GM19372 (cell line): ENCODE measurements at regions not wholly inside any gene's neighbourhood (a gene's known extent, or its start where the extent isn't known, plus 50 kb on each side); places are given as distances from the start of the nearest gene placed in this dataset.
"Not testable (repeated sequence)": the region's sequence is repeated elsewhere in the genome, so short reads cannot be mapped to it uniquely, and the experiment has no call there.

ENCODE experiments used
- ATAC-seq: cut with Tn5 transposase; IDR thresholded peaks from one replicate; pipeline ENCODE4 v1.9.1; 2021; ENCODE audit warnings: mild to moderate bottlenecking, low read depth, moderate library complexity; ENCODE audit not compliant: unreplicated experiment

DNA sequence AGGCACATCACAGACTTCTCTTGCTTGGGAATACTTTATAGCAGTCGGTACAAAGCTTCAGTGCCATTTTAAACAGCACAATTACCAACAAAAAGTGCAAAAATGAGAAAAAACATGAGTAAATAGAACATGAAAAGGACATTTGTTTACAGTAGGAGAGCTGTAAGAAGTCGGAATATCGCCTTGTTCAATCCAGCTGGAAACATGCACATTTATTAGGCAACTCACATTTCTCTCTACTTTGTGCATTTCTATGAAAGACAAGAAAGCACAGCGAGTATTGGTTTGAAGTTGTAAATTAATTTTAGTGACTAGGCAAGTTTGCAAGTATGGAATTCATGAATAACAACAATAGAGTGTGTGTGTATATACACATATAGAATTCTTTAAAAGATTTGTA, 484.7 kb downstream of the DACH1 start:
- ATAC-seq = no peak

DNA sequence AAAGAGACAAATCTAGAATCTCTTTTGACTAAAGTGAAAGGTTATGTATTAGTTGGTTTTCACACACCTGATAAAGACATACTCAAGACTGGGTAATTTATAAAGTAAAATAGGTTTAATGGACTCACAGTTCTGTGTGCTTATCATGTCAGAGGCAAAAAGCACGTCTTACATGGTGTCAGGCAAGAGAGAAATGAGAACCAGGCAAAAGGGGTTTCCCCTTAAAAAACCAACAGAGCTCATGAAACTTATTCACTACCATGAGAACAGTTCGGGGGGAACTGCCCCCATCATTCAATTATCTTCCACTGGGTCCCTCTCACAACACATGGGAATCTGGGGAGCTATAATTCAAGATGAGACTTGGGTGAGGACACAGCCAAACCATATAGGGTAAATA, 486.8 kb downstream of the DACH1 start:
- ATAC-seq = no peak

DNA sequence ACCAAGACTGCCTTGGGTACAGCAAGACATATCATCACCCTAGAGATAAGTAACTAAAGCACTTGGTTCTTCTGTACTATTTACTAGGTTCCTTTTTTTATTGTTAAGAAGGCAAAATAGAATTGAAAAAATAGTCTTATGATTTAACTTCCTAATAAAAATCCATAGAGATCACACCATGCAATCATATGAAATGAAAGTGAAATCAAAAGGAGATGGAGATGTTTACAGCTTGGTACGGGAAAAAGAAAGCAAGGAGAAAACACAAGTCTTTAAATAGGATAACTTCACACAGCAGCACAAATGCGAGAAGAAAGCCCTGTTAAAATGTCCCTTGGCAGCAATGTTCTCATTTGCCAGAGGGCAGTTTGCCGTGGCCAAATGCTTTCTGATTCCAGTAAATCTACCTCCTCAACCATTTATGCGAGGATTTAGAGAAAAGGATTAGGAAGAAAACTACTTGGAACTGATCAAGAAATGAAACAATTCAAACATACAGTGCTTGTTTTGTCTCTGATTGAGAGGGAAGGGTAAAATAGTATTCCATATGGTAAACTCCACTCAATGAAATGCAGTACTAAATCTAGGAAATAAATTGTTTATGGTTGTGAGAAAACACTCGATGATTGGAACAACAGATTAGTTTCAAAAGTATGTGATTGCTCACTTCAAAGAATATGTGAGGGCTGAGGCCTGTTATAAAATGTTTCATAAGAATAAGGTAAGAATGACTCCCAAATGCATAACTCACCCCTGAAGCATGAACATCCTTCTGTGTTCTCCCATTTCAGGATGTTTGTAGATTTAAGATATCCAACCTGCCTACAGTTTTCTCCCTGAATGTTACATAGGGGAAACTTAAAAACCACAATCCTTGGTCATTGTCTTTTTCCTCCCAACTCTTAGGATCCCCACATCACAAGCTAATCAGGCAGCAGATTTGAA, 487.8 kb downstream of the DACH1 start:
- no peak for ATAC-seq

DNA sequence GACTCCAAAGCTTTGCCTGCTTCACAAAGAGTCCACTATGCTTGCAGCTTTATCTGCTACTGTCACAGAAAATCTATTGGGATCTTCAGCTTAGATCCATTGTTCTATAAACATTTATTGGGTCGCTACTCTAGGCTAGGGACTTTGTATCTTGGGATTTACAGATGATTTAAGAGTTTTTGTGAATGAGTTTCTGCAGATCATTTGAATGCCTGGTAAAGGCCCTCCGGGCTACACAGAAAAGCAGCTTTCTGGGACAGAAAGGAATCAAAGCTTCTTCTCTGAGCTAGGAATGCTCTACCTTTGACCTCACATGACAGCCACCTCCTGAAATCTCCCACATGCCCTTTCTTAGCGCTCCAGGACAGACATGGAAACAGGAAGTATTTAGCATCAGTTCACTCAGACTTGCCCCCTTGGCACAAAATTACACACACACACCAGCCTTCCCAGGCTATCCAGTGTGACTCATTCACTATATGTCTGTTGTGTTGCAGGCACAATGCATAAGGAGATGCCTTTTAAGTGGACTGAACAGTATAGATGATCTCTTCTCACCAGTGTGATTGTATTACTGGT, 492.4 kb downstream of the DACH1 start:
- no peak for ATAC-seq

DNA sequence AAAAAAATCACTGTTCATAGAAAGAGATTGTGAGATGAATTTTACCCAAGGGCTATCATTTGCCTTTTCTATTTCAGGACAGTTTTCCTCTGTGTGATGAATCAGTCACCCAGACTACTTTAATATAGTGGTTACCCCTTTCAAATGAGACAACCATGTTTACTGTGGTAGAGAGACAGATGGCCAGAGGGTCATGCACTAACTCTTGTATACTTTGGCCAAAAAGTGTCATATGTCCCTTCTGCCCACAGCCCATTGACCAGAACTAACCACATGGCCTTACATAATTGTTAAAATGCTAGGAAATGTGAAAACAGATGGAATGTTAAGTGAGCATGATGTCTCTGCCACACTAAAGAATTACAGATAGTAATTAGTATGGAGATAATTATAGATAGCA, 498.7 kb downstream of the DACH1 start:
- no peak for ATAC-seq

DNA sequence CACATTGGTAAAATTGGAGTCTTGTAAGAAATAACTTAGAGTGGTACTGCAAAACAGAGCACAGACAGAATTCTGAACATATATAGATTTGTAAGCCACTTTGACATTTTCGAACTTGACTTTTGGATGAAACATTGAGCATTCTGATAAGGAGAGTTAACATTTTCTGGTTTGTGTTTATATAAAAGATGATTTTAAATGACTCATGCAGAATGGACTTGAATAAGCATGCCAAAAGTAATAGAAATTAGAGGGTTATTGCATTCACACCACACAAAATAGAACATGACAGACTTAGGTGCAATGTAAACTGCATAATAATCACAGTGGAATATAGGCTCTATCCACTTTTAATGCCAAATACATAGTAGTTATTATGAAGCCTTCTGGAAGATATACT, 507.0 kb downstream of the DACH1 start:
- ATAC-seq = no peak

DNA sequence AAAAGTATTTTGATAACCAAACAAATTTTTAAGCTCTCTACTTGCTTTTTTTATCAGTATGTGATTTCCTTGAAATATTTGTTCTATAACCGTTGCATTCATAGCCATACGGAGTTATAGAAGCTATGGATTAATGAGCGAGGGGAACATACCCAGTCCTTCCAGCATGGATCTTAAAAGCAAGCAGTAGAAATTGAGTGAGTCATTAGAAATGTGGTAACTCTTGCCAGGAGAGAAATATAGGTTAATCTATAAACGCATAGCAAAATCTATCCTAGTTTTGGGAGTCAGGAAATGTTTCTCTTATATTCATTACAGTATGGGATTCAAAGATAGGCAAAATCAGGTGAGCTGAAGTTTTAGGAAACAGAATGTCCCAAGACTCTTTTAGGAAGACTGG, 507.4 kb downstream of the DACH1 start:
- ATAC-seq = no peak

DNA sequence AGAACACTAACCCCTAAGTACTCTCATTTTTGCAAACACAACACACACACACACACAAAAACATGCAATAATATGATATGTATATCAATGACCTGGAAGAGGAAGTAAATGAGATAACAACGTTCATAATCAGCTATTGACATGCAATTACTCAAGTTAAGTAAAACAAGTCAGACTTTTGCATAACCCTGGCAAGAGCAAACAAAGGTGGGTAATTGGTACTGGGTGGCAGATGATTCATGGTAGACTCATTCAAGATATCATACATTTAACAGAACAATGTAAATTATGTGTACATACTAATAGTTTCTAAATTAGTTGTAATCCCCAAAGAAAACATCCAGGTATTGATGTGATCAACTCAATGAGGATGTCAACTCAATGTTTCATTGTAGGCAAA, 508.8 kb downstream of the DACH1 start:
- ATAC-seq = no peak

DNA sequence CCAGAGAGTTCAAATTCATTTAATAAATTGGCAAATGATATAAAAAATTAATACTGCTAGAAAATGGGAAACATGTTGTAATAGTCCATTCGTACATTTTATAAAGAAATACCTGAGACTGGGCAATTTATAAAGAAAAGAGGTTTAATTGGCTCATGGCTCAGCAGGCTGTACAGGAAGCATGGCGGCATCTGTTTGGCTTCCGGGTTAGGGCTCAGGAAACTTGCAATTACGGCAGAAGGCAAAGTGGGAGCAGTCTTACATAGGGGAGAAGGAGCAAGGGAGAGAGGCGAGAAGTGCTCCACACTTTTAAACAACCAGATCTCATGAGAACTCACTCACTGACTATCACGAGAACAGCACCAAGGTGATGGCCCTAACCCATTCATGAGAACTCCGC, 512.0 kb downstream of the DACH1 start:
- ATAC-seq = no peak

DNA sequence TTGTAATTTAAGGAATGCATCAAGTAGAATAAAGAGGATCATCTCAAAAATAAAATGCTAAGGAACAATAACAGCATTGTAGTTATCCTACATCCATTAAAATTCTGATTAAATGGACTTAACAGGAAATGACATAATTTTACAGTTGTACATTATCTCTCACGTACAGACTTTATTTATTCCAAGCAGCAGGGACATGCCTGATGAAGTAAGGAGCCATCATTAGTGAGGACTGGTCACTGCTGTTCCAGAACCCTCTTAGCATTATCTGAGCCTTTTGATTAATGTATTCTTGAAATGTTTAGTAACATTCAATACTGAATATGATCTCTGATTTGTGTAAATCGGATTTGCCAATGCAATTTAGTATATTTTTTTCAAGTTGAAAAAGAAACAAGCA, 516.1 kb downstream of the DACH1 start:
- no peak for ATAC-seq

DNA sequence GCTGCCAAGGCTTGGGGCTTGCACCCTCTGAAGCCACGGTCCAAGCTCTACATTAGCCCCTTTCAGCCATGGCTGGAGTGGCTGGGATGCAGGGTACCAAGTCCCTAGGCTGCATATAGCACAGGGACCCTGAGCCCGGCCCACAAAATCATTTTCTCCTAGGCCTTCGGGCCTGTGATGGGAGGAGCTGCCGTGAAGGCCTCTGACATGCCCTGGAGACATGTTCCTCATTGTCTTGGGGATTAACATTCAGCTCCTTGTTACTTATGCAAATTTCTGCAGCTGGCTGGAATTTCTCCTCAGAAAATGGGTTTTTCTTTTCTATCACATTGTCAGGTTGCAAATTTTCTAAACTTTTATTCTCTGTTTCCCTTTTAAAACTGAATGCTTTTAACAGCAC, 521.1 kb downstream of the DACH1 start:
- not testable (repeated sequence) for ATAC-seq

DNA sequence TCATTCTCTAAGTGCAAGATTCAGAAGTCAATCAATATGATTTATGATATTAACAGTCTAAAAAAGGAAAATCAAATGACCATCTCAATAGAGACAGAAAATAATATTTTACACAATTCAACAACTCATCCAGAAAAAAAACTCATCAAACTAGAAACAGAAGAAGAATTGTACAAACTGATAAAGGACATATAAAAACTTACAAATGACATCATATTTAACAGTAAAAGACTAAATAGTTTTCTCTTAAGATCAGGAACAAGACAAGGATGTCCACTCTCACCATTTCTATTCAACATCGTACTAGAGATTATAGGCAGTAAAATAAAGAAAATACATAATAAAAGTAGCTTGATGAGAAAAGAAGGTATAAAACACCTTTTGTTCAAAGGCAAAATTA, 527.3 kb downstream of the DACH1 start:
- ATAC-seq = no peak

DNA sequence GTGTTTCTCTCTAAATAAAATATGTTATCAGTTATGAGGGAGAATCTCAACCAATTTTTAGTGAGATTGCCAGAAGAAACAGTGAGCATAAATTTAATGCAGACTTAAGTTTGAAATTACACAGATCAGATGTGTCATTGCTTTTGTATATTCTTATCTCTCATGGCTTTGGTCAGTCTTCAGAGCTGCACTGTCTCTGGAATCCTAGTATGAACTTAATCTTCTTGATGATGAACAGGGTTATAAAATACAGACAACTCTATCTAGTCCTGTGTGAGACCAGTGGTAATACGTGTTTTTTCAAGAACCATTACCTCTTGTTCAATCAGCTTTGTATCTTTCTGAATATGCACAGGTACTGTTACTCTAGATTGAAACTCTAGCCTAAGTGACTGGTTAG, 528.0 kb downstream of the DACH1 start:
- no peak for ATAC-seq

DNA sequence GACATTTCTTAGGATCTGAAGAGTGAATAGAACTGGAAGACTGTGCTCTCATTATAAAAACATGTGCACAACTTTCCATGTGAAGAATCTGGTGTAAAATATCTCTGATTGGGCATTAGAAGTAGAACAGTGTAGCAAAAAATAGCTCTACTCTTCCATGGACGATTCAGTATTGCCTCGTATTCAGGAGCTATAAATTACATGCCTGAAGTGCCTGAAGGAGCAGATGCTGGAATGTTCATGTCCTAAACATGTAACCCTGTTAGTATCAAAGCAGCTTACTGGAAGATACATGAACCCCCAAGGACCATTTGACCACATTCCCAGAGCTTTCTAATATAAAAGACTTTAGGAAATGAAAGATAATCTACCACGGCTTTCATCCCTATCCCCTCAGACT, 528.9 kb downstream of the DACH1 start:
- ATAC-seq = no peak

DNA sequence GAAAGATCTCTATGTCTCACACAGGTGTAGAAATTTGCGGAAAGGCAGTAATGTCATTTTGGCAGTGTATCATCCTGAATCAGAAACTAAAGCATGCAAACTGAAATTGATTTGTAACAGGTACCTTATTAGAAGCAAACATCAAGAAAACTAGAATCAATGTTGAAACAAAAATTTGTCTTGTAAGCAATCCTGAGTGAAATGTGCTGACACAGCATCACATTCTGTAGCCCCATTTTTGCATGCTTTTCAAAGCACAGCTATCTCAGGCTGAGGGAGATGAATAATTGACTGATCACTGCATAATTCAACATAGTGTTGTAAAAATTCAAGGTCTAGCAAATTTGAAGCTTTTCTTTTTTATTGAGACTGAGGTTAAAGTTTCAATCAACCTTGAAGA, 539.7 kb downstream of the DACH1 start:
- no peak for ATAC-seq

DNA sequence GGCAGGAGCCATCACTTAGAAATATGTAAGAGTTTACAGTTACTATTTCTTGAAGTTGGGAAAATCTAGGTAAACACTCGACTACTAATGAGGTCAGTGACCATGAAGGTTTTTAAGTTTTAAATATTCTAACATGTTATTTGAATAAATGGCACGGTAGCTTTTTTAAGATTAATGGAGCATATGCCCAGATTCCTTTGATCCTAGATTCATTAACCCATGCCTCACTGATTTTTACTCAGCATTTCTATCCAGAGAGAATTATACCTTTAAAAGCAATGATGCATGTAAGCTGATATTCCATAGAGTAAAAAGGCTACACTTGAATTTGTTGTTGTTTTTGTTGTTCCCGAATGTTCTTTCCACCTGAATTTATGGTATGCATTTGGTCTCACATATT, 541.4 kb downstream of the DACH1 start:
- ATAC-seq = no peak

DNA sequence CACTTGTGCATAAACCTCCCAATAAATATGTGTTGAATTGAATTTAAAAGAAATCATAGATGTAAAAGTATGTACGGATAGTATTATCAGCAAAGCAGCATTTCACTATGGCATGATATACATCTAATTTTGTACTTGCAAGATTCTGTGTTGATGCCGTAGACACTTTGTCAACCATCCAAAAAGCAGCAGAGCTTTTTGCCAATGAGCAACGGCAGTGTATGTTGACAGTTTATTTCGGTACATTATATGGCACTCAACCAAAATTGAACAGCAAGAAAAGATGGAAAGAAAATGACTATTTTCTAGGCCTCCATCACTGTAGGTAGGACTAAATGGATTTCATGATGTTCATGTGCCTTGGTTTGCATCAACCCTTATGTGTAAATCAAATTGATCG, 543.7 kb downstream of the DACH1 start:
- ATAC-seq = no peak

DNA sequence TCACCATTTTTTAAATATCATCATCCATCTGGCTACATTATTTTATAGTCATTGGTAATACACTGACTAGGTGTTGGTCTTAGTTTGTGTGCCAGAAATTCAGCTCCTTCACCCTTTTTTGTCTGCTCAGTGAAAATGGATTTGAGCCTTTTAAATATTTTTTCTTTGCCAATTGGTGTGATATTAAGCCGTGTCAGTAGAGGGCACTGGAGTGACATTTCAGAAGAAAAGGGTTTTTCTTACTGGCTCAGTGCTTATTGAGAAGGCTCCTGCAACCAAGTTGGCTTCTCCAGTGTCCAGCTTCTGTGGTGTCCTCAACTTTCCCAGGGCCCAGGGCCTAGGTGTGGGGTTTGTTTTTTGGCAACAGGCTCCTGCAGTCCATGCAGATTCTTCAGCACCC, 546.6 kb downstream of the DACH1 start:
- no peak for ATAC-seq

DNA sequence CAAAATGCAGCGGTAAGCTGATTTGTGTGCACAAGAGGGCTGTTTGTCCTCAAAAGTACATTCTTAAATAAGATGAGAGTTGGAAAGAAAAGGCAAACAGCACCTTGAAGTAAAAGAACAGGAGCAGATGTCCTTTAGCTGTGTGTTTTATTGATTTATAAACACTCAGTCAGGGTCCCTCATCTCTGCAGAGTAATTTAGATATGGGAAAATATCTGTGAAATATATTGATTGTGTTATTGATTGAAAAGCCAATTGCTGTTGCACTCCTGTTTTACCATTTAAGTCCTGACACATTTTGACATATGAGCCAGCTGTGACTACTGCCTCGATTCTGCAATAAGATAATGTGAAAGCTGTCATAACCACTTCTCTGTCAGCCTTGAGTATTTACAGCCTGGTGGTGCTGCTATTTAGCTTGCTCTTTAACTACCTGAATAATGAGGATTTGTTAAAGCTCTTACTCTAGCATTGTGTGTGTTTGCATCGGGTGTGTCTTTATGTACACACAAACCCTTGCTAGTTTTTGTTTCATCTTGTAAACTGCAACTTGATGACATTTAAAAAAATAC, 550.1 kb downstream of the DACH1 start:
- no peak for ATAC-seq

DNA sequence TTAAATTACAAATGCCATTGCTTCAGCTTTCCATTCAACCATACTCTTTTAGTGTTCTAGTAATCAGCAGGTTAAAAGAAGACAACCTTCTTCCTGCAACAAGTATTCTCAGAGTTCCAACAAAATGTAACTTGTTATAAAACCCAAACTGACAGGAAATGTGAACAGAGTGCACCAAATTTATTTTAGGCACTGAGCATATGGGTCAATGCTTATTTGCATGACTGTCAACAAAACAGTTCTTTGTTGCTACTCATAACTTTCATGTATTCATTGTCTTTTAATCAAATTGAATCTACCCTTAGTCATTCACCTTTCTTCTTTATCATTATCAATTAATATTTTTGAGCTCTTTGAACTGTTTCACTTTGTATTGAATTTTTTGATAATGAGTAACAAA, 554.1 kb downstream of the DACH1 start:
- ATAC-seq = no peak

DNA sequence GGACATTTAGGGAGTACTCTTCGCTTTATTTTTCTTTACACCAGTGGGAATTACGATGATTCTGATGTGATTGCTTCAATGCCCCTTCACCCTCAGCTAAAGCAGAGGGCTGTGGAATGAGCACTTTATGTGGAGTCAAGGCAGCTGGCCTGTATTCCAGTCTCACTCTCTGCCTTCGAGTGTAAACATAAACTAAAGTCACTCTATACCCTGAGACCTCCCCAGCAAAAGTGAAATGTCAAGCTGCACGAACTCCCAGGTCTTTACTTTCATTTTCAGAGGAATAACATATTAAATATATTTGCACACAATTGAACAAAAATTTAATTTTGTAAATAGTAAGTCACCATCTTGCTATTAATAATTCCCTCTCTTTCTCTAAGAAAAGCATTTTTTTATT, 557.1 kb downstream of the DACH1 start:
- ATAC-seq = no peak

DNA sequence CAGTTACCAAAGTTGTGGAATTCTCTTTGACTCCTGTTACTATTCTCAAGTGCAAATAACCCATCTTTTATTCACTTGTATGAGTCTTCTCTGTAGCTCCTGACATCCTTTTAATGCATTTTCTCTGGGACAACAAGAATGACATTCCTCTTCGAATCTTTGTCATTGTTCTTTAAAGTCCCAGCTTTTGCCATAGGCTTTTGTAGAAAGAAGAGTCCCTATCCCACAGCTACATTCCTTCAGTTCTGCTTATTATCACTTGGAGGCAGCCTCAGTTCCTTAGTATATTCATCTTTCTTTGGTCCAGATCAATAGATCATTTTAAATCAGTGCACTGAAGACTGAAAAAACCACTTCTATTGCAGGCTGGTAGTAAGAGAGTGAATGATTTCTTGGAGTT, 560.2 kb downstream of the DACH1 start:
- ATAC-seq = no peak
